IPS-NIHi7 (cell line): ENCODE measurements at regions not wholly inside any gene's neighbourhood (a gene's known extent, or its start where the extent isn't known, plus 50 kb on each side); places are given as distances from the start of the nearest gene placed in this dataset.
"Not testable (repeated sequence)": the region's sequence is repeated elsewhere in the genome, so short reads cannot be mapped to it uniquely, and the experiment has no call there.

Experiments
- DNase-seq: peaks from one replicate; pipeline ENCODE4 v3.0.0; 2012; ENCODE audit warnings: mixed read lengths; ENCODE audit errors: extremely low spot score

GRCh38 chr5:17326600-17327037, 109.2 kb downstream of the BASP1 start:
- no peak for DNase-seq

DNA sequence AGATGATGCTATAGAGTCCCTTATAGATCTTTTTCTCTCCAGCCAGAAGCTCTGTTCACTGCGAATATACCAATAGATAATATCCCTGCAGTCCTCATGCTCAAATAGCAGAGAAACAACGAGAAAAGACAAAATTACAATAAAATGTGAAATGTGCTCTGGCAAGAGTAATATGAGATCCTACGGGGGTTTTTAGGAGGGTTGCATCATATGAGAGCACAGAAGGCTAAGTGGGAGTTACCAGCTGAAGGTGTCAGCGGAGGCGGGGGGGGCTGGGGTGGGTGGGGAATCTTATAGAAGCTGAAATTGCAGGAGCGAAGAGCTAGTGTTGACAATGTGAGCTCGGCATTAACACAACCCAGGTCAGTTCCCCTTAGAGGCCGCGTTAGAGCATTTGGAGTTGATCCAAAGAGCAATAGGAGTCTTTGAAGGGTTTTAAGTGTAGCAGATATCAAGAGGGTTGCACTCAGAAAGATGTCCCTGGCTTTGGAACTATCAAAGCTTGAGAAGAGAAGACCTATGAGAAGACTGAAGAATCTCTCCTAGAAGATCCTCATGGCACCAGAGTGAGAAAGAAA, 109.7 kb downstream of the BASP1 start:
- no peak for DNase-seq

- no peak for DNase-seq
These were observed 112.1 kb downstream of the BASP1 start for GRCh38 chr5:17329571-17329970.

GRCh38 chr5:17330386-17330785, 113.0 kb downstream of the BASP1 start:
- DNase-seq: no peak

GRCh38 chr5:17331651-17332050, 114.2 kb downstream of the BASP1 start:
- DNase-seq: no peak

- DNase-seq: no peak
These were observed 116.3 kb downstream of the BASP1 start for GRCh38 chr5:17333755-17334154.

- no peak for DNase-seq
These were observed 118.6 kb downstream of the BASP1 start for GRCh38 chr5:17336054-17336453.

DNA sequence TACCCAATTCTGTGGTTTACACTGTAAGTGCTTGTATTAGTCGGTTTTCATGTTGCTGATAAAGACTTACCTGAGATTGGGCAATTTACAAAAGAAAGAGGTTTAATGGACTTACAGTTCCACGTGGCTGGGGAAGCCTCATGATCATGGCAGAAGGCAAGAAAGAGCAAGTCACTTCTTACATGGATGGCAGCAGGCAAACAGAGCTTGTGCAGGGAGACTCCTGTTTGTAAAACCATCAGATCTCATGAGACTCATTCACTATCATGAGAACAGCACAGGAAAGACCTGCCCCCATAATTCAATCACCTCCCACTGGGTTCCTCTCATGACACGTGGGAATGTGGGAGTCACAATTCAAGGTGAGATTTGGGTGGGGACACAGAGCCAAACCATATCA, 119.3 kb downstream of the BASP1 start:
- DNase-seq: not testable (repeated sequence)

DNA sequence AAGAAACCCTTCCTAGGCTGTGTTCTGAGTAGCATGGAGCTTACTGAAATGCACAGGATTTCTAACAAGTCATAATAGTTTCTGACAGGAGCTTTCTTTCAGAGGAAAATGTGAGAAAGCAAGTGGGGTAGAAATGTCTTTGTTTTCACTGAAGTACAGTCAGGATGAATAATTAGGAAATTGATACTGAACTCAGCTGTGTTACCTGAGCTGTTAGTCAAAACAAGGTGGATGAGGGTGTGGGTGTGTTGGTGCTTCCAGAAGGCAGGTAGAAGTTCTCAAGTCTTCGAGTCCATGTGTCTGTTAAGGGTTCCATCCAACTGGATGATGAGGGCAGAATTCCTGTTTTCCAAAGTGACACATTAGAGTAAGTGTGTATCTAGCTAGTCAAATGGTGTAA, 122.4 kb downstream of the BASP1 start:
- DNase-seq: no peak

DNA sequence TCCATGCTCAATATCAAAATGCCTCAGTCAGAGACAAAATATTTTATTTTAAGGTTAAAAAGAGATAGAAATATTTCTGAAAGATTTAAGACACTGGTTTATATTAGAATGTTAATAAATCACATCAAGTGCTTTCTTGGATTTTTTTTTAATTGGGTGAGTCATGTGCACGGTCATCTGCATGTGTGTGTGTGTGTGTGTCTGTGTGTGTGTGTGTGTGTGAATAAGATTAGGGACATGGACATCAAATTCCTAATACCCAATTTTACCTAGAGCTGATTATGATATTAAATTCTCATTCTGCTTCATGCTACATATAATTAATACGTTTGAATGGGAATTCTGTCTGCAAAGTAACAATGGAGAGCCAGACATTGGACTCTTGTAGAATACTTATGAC, 122.9 kb downstream of the BASP1 start:
- DNase-seq: no peak

- no peak for DNase-seq
These were observed 123.4 kb downstream of the BASP1 start for GRCh38 chr5:17340819-17341218.

- no peak for DNase-seq
These were observed 126.2 kb downstream of the BASP1 start for GRCh38 chr5:17343675-17344074.

DNA sequence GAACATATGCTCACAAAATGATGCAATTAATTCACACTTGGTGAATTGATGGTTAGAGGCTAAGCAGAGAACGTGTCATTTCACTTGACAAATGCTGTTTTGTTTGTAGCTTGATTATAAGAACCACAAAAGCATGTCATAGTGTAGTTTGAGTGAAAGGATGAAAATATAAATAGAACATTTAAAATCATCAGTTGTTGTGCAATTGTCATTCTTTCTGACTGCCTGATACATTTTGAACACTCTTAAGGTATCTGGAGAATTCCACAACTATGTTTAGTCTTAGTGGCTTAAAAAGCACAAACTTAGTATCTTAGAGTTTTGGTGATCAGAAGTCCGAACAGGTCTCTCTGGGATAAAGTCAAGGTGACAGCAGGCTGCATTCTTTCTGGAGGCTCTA, 129.4 kb downstream of the BASP1 start:
- no peak for DNase-seq

DNA sequence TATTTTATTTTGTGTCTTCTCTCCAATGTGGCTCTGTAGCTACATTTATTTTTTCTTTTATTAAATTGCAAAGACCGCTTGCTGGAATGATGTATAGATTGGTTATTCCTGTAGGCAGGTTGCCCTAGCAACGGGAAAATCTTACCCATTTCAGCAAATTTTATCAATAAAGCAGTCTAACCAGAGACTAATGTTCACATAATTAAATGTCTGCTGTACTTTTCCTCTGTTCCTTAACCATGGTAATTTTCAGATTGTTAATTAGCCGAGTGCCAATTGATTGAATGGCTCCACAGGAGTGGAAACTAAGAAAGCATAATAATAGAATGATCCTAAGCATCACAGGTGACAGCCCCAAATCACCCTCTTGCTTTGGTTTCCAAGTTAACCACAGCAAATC, 134.8 kb downstream of the BASP1 start:
- DNase-seq: no peak

- DNase-seq: no peak
These were observed 136.8 kb downstream of the BASP1 start for GRCh38 chr5:17354265-17354664.

DNA sequence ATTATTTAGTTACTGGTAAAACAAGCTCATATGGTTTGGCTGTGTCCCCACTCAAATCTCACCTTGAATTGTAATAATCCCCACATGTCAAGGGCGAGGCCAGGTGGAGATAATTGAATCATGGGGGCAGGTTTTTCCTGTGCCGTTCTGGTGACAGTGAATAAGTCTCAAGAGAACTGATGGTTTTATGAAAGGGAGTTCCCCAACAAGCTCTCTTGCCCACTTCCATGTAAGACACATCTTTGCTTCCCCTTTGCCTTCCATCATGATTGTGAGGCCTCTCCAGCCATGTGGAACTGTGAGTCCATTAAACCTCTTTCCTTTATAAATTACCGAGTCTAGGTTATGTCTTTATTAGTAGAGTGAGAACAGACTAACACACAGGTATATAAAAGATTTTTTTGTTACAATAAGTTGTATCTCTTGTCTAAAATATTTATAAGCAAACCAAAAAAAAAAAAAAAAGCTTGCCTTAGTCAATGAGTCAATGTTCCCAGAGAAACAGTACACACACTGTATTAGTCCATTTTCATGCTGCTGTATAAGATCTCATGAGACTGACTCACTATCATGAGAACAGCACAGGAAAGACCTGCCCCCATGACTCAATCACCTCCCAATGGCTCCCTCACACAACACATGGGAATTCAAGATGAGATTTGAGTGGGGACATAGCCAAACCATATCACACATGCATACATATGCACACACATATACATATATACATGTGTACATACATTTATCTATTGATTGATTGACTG, 138.3 kb downstream of the BASP1 start:
- no peak for DNase-seq

GRCh38 chr5:17356551-17356950, 139.1 kb downstream of the BASP1 start:
- DNase-seq: no peak

GRCh38 chr5:17357504-17357903, 140.1 kb downstream of the BASP1 start:
- no peak for DNase-seq

DNA sequence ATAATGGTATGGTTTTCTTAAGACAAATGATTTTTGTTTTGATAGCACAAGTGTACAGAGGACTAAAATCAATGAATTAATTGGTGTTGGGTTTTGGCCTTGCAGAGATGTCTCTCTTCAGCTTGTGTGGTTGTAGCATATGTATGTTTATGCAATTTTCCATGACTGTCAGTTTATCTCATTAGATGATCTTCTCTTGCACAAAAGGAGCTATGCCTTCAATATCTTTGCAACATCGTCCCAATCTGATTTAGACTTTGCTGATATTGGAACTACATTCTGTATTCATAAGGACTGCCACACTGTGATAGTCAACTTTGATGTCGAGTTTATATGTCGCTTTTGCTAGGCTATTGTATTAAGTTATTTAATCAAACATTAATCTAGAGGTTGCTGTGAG, 140.0 kb upstream of the TAF11L2 start:
- DNase-seq: no peak

DNA sequence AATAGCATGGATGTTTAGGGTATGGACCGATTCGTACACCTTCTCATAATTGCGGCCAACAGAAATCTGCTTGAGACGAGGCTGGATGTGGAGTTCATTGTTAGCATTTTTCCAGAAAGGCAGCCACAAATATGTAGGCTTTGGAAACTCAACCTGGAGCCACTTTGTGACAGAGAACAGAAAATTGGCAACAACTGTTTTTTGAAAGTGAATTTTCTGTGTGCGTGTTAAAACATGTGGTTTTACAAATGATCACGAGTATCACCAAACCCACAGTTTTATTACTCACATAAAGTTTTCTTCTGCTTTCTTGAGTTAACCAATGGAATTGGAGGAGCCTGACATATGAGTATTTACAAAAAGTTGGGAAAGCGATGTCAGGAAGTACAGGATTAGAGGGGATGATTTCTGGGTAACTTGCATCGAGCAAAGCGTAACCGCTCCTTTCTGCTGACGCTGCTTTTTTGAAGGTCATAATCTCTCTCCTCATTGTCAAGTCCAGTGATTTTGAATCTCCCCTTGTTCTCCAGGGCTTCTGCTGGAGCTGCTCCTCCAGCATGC, 138.5 kb upstream of the TAF11L2 start:
- peak; percentile 4 for DNase-seq

DNA sequence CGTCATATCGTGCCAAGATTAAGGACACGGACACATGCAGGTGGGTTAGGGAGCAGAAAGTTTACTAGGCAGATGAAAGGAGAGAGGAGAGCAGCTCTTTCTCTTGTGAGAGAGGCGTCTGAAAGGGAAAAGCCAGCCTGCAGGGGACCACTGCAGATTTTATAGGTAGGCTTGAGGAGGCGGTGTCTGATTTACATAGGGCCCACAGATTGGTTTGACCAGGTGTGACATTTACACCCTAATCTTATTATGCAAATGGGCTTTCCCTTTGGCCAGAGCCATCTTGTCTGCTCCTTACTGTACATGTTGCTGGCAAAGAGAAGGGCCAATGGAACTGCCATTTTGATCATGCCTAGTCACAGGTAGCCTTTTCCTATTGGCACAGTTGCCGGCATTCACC, 137.2 kb upstream of the TAF11L2 start:
- no peak for DNase-seq

- no peak for DNase-seq
These were observed 136.7 kb upstream of the TAF11L2 start for GRCh38 chr5:17361331-17361730.
